AG09309 (cell line): ENCODE measurements at regions not wholly inside any gene's neighbourhood (a gene's known extent, or its start where the extent isn't known, plus 50 kb on each side); places are given as distances from the start of the nearest gene placed in this dataset.

Experiments
- DNase-seq: peaks from one replicate; pipeline ENCODE4 v3.0.0-alpha.2; 2010; ENCODE audit warnings: low read depth
- H3K4me3 ChIP-seq: 2 replicates; pipeline ENCODE4 v1.5.1; 2011; ENCODE audit warnings: mild to moderate bottlenecking, low read depth, low read length, moderate library complexity; ENCODE audit not compliant: control insufficient read depth
- CTCF ChIP-seq: IDR thresholded peaks from 2 replicates; pipeline ENCODE4 v1.5.1; 2011; ENCODE audit warnings: mild to moderate bottlenecking, low read depth, low read length, inconsistent platforms; ENCODE audit not compliant: insufficient read depth, control insufficient read depth; ENCODE audit errors: missing control alignments

- TF ChIP-seq CTCF = no peak
- H3K4me3 ChIP-seq = no peak overlapping the region
- no peak for DNase-seq
Observed at GRCh38 chr5:165228184-165228583, 1722.8 kb downstream of the MAT2B start.

GRCh38 chr5:165231821-165232508, 1726.5 kb downstream of the MAT2B start:
- no peak for TF ChIP-seq CTCF
- H3K4me3 ChIP-seq = no peak overlapping the region
- no peak for DNase-seq

DNA sequence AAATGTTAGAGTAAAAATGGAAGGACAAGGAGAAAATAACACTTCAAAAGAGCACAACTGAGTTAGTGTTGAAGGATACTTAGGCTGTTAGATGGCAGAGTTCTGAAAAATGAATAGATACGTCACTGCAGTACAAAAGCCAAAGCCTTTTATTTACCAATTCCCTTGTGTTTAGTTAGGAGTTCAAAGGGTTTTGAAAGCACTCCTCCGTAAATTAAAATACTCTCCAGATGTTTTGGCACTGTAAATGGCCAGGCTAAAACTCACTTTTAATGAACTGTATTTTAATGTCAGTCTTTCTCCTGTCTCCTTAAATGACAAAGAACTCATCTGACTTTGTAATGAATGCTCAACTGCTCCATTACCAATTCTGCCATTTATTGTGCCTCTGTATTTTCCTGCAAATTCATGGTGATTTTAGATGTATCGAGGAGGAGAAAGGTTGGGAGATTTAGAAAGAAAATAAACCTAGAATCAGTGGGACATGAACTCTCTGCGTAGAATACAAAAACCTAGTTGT, 1727.2 kb downstream of the MAT2B start:
- no peak for DNase-seq
- TF ChIP-seq CTCF = no peak
- no peak overlapping the region for H3K4me3 ChIP-seq

DNA sequence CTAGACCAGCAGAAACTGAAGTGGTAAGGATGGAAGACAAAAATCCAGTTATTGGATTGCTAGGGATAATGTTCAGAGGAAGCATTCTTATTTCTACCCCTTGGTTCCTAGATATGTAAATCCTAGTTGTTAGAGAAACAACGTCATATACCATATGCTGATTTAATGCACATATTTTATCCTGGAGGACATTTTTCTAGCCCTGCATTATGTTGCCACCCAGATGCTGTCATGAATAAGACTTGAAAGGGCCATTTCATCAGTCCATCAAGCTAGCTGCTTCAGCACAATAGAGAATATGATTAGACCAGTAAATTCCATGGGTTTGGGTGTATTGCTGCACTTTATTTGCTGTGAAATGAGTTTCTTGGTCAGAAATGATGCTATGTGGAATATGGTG, 1736.4 kb downstream of the MAT2B start:
- no peak for TF ChIP-seq CTCF
- H3K4me3 ChIP-seq = no peak overlapping the region
- no peak for DNase-seq

DNA sequence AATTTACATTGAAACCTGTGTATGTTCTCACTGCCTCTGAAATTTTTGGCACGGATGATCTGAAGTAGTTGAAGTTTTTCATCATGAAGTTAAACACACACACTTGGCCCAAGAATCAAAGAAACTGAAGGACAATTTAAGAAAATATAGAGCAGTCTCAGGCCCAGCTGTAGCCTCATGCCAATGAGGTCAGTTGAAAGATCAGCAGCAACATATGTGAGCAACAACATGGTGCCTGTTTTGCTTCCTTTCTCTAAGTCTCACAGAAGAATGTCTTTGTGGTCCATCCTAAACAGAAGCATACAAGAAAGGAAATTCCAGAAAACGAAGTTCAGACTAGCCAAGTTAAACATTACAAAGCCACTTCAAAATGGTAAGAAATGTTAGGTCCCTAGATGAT, 1737.2 kb downstream of the MAT2B start:
- no peak for TF ChIP-seq CTCF
- no peak for DNase-seq
- H3K4me3 ChIP-seq = no peak overlapping the region

DNA sequence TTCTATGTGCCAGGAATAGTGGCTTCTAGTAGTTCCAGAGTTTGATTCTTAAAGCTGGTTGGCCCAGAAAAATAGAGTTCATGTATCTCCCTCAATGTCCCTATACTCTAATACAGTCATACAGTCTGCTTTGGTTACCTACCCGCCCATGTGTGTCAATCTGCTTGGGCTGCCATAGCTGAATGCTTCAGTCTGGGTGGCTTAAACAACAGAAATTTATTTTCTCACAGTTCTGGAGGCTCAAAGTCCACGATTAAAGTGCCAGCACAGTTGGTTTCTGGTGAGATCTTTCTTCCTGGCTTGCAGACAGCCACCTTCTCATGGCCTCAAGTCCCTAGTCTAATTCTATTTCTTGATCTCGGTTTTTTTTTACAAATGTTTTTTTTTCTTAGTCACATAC, 1739.0 kb downstream of the MAT2B start:
- no peak for DNase-seq
- no peak overlapping the region for H3K4me3 ChIP-seq
- no peak for TF ChIP-seq CTCF
